BLaER1 treated with 17β-estradiol and CSF1 and Interleukin-3, amounts not matched to agents 10 nM and 100 nM (cell line): ENCODE measurements at regions not wholly inside any gene's neighbourhood (a gene's known extent, or its start where the extent isn't known, plus 50 kb on each side); places are given as distances from the start of the nearest gene placed in this dataset.

Experiments used
- H3K27ac ChIP-seq, 11 experiments: shearing (Covaris generic); formaldehyde crosslinking; 2 replicates each; pipeline ENCODE4 v1.8.1; 2022
- H3K27me3 ChIP-seq, 11 experiments: shearing (Covaris generic); formaldehyde crosslinking; 2 replicates each; pipeline ENCODE4 v1.8.1; 2022
- H3K36me3 ChIP-seq, 11 experiments: shearing (Covaris generic); formaldehyde crosslinking; 2 replicates each; pipeline ENCODE4 v1.8.1; 2022
- H3K4me1 ChIP-seq, 10 experiments: shearing (Covaris generic); formaldehyde crosslinking; 2 replicates each; pipeline ENCODE4 v1.8.1; 2022
- H3K4me2 ChIP-seq, 11 experiments: shearing (Covaris generic); formaldehyde crosslinking; 2 replicates each; pipeline ENCODE4 v1.8.1; 2022
- H3K4me3 ChIP-seq, 10 experiments: shearing (Covaris generic); formaldehyde crosslinking; 2 replicates each; pipeline ENCODE4 v1.8.1; 2022
- H3K9ac ChIP-seq, 11 experiments: shearing (Covaris generic); formaldehyde crosslinking; 2 replicates each; pipeline ENCODE4 v1.8.1; 2022
- H3K9me3 ChIP-seq, 11 experiments: shearing (Covaris generic); formaldehyde crosslinking; replicated peaks in 1 of 11; 2 replicates each; pipeline ENCODE4 v1.8.1; 2022
- H4K20me1 ChIP-seq, 11 experiments: shearing (Covaris generic); formaldehyde crosslinking; 2 replicates each; pipeline ENCODE4 v1.8.1; 2022
- Cebpa-rat ChIP-seq, 11 experiments: shearing (Covaris generic); IDR thresholded peaks; 2 replicates each; pipeline ENCODE4 v1.8.1; 2022

GRCh38 chr7:41189866-41190265 lies 513.0 kb downstream of the INHBA start:
- Histone ChIP-seq H3K36me3 (no peaks in the 10 kb centered on the region), H3K4me2 (peak overlapping the region in 7 of 11 experiments; percentile 33 to 74 (median 58); a peak in 14 of 22 replicates), H3K9me3 (peaks cover 0 to 6% (median 0%) of the 10 kb centered on the region in 11 experiments; a peak in 2 of 22 replicates), H3K4me1 (peaks cover 0 to 52% (median 16%) of the 10 kb centered on the region in 10 experiments; a peak in 12 of 20 replicates), H3K9ac (peak overlapping the region in 2 of 11 experiments; percentile 44 to 53; a peak in 3 of 22 replicates), H3K4me3 (no peak overlapping the region), H3K27me3 (no peaks in the 10 kb centered on the region), H4K20me1 (no peaks in the 10 kb centered on the region), H3K27ac (peak overlapping the region in 6 of 11 experiments; percentile 27 to 85 (median 74); a peak in 10 of 22 replicates)
- TF ChIP-seq Cebpa-rat (IDR thresholded peaks at IDR 0.05) = no peak

- Histone ChIP-seq H3K9ac (no peak overlapping the region), H3K9me3 (peaks cover 0 to 6% (median 0%) of the 10 kb centered on the region in 11 experiments; a peak in 2 of 22 replicates), H3K4me2 (peak overlapping the region in 3 of 11 experiments; percentile 36 to 67 (median 49); a peak in 5 of 22 replicates), H3K4me3 (no peak overlapping the region), H3K27me3 (no peaks in the 10 kb centered on the region), H3K4me1 (peaks cover 0 to 52% (median 16%) of the 10 kb centered on the region in 10 experiments; a peak in 12 of 20 replicates), H3K27ac (peak overlapping the region in 1 of 11 experiments; percentile 28; a peak in 1 of 22 replicates), H3K36me3 (no peaks in the 10 kb centered on the region), H4K20me1 (no peaks in the 10 kb centered on the region)
- TF ChIP-seq Cebpa-rat (IDR thresholded peaks at IDR 0.05) = no peak
Observed at GRCh38 chr7:41188163-41189130, 514.4 kb downstream of the INHBA start.

GRCh38 chr7:41187322-41187721 lies 515.6 kb downstream of the INHBA start:
- H3K4me3 ChIP-seq = no peak overlapping the region
- H3K9ac ChIP-seq = no peak overlapping the region
- H3K4me1 ChIP-seq = peaks cover 0 to 52% (median 16%) of the 10 kb centered on the region in 10 experiments; a peak in 12 of 20 replicates
- no peaks in the 10 kb centered on the region for H3K36me3 ChIP-seq
- no peaks in the 10 kb centered on the region for H4K20me1 ChIP-seq
- H3K4me2 ChIP-seq = peak overlapping the region in 4 of 11 experiments; percentile 9 to 67 (median 42); a peak in 7 of 22 replicates
- no peaks in the 10 kb centered on the region for H3K27me3 ChIP-seq
- TF ChIP-seq Cebpa-rat (IDR thresholded peaks at IDR 0.05) = no peak
- H3K27ac ChIP-seq = peak overlapping the region in 1 of 11 experiments; percentile 28; a peak in 1 of 22 replicates
- H3K9me3 ChIP-seq = peaks cover 0 to 6% (median 0%) of the 10 kb centered on the region in 11 experiments; a peak in 2 of 22 replicates

- H4K20me1 ChIP-seq = no peaks in the 10 kb centered on the region
- no peak overlapping the region for H3K4me2 ChIP-seq
- no peak for TF ChIP-seq Cebpa-rat (IDR thresholded peaks at IDR 0.05)
- H3K27ac ChIP-seq = no peak overlapping the region
- H3K4me1 ChIP-seq = peaks cover 0 to 37% (median 14%) of the 10 kb centered on the region in 10 experiments; a peak in 12 of 20 replicates
- no peaks in the 10 kb centered on the region for H3K36me3 ChIP-seq
- H3K27me3 ChIP-seq = no peaks in the 10 kb centered on the region
- no peak overlapping the region for H3K9ac ChIP-seq
- H3K4me3 ChIP-seq = no peak overlapping the region
- H3K9me3 ChIP-seq = peaks cover 0 to 6% (median 0%) of the 10 kb centered on the region in 11 experiments; a peak in 2 of 22 replicates
Observed at GRCh38 chr7:41185851-41186250, 517.0 kb downstream of the INHBA start.

- H3K9me3 ChIP-seq = peaks cover 0 to 6% (median 0%) of the 10 kb centered on the region in 11 experiments; a peak in 2 of 22 replicates
- H3K4me2 ChIP-seq = no peak overlapping the region
- no peak overlapping the region for H3K4me3 ChIP-seq
- no peaks in the 10 kb centered on the region for H3K27me3 ChIP-seq
- H4K20me1 ChIP-seq = no peaks in the 10 kb centered on the region
- no peak overlapping the region for H3K9ac ChIP-seq
- H3K27ac ChIP-seq = no peak overlapping the region
- no peak for TF ChIP-seq Cebpa-rat (IDR thresholded peaks at IDR 0.05)
- H3K36me3 ChIP-seq = no peaks in the 10 kb centered on the region
- H3K4me1 ChIP-seq = peaks cover 0 to 19% (median 0%) of the 10 kb centered on the region in 10 experiments; a peak in 7 of 20 replicates
Observed at GRCh38 chr7:41183741-41184140, 519.1 kb downstream of the INHBA start.

GRCh38 chr7:41182782-41183181 lies 520.1 kb downstream of the INHBA start:
- H3K27ac ChIP-seq = no peak overlapping the region
- H3K4me1 ChIP-seq = peaks cover 0 to 9% (median 0%) of the 10 kb centered on the region in 10 experiments; a peak in 6 of 20 replicates
- H3K4me3 ChIP-seq = no peak overlapping the region
- no peak overlapping the region for H3K4me2 ChIP-seq
- no peaks in the 10 kb centered on the region for H3K36me3 ChIP-seq
- H3K27me3 ChIP-seq = no peaks in the 10 kb centered on the region
- peaks cover 0 to 2% (median 0%) of the 10 kb centered on the region in 11 experiments; a peak in 2 of 22 replicates for H3K9me3 ChIP-seq
- no peaks in the 10 kb centered on the region for H4K20me1 ChIP-seq
- no peak for TF ChIP-seq Cebpa-rat (IDR thresholded peaks at IDR 0.05)
- no peak overlapping the region for H3K9ac ChIP-seq

GRCh38 chr7:41175435-41175834 lies 527.5 kb downstream of the INHBA start:
- Histone ChIP-seq H3K4me3 (no peak overlapping the region), H3K9ac (no peak overlapping the region), H3K4me1 (peaks cover 0 to 9% (median 0%) of the 10 kb centered on the region in 10 experiments; a peak in 4 of 20 replicates), H4K20me1 (no peaks in the 10 kb centered on the region), H3K36me3 (no peaks in the 10 kb centered on the region), H3K27ac (no peak overlapping the region), H3K9me3 (peaks cover 0 to 8% (median 0%) of the 10 kb centered on the region in 11 experiments; a peak in 3 of 22 replicates), H3K27me3 (no peaks in the 10 kb centered on the region), H3K4me2 (no peak overlapping the region)
- TF ChIP-seq Cebpa-rat (IDR thresholded peaks at IDR 0.05) = no peak

GRCh38 chr7:41174521-41174920 lies 528.4 kb downstream of the INHBA start:
- no peak overlapping the region for H3K9ac ChIP-seq

GRCh38 chr7:41170466-41170865 lies 532.4 kb downstream of the INHBA start:
- Histone ChIP-seq H3K9me3 (peaks cover 0 to 8% (median 0%) of the 10 kb centered on the region in 11 experiments; a peak in 3 of 22 replicates), H4K20me1 (no peaks in the 10 kb centered on the region), H3K4me3 (no peak overlapping the region), H3K27ac (no peak overlapping the region), H3K36me3 (no peaks in the 10 kb centered on the region), H3K9ac (no peak overlapping the region), H3K27me3 (no peaks in the 10 kb centered on the region), H3K4me1 (peaks cover 0 to 9% (median 0%) of the 10 kb centered on the region in 10 experiments; a peak in 4 of 20 replicates), H3K4me2 (no peak overlapping the region)
- no peak for TF ChIP-seq Cebpa-rat (IDR thresholded peaks at IDR 0.05)

More at GRCh38 chr7:41174521-41174920, 528.4 kb downstream of the INHBA start:
- Histone ChIP-seq H3K9me3 (peaks cover 0 to 8% (median 0%) of the 10 kb centered on the region in 11 experiments; a peak in 3 of 22 replicates), H3K4me1 (peaks cover 0 to 9% (median 0%) of the 10 kb centered on the region in 10 experiments; a peak in 4 of 20 replicates), H3K27ac (no peak overlapping the region), H3K4me3 (no peak overlapping the region), H3K4me2 (no peak overlapping the region), H3K36me3 (no peaks in the 10 kb centered on the region), H3K27me3 (no peaks in the 10 kb centered on the region), H4K20me1 (no peaks in the 10 kb centered on the region)
- TF ChIP-seq Cebpa-rat (IDR thresholded peaks at IDR 0.05) = no peak
